A204.1 (cell line): ENCODE measurements at regions not wholly inside any gene's neighbourhood (a gene's known extent, or its start where the extent isn't known, plus 50 kb on each side); places are given as distances from the start of the nearest gene placed in this dataset.

Experiments
- FAIRE-seq: peaks from 2 replicates; lab custom pipeline; 2012; peaks lifted over from hg19 to GRCh38; lab: Jason Lieb, UNC

GRCh38 chr20:24376311-24377099, 92.9 kb upstream of the SYNDIG1 start:
- no peak for FAIRE-seq

GRCh38 chr20:24373372-24373771, 96.1 kb upstream of the SYNDIG1 start:
- no peak for FAIRE-seq

GRCh38 chr20:24370911-24371695, 98.3 kb upstream of the SYNDIG1 start:
- FAIRE-seq, result no peak

GRCh38 chr20:24370249-24370648, 99.2 kb upstream of the SYNDIG1 start:
- no peak for FAIRE-seq

GRCh38 chr20:24368253-24368652, 101.2 kb upstream of the SYNDIG1 start:
- no peak for FAIRE-seq

- FAIRE-seq, result no peak
Measured at GRCh38 chr20:24366336-24367004, 103.0 kb upstream of the SYNDIG1 start.

GRCh38 chr20:24365670-24366069, 103.8 kb upstream of the SYNDIG1 start:
- no peak for FAIRE-seq

- FAIRE-seq, result no peak
Measured at GRCh38 chr20:24364482-24364881, 104.9 kb upstream of the SYNDIG1 start.

GRCh38 chr20:24363031-24363430, 106.4 kb upstream of the SYNDIG1 start:
- no peak for FAIRE-seq

- no peak for FAIRE-seq
Measured at GRCh38 chr20:24362080-24362479, 107.3 kb upstream of the SYNDIG1 start.

- no peak for FAIRE-seq
Measured at GRCh38 chr20:24361541-24361940, 107.9 kb upstream of the SYNDIG1 start.

GRCh38 chr20:24360531-24360930, 108.9 kb upstream of the SYNDIG1 start:
- FAIRE-seq, result no peak

- FAIRE-seq, result no peak
Measured at GRCh38 chr20:24359321-24360027, 110.0 kb upstream of the SYNDIG1 start.

GRCh38 chr20:24357931-24358330, 111.5 kb upstream of the SYNDIG1 start:
- FAIRE-seq, result no peak

- FAIRE-seq, result no peak
Measured at GRCh38 chr20:24357177-24357576, 112.3 kb upstream of the SYNDIG1 start.

- FAIRE-seq, result no peak
Measured at GRCh38 chr20:24353135-24353690, 116.2 kb upstream of the SYNDIG1 start.

- no peak for FAIRE-seq
Measured at GRCh38 chr20:24350923-24351368, 118.5 kb upstream of the SYNDIG1 start.

- no peak for FAIRE-seq
Measured at GRCh38 chr20:24341781-24342180, 127.6 kb upstream of the SYNDIG1 start.

- no peak for FAIRE-seq
Measured at GRCh38 chr20:24340933-24341332, 128.5 kb upstream of the SYNDIG1 start.

- FAIRE-seq, result no peak
Measured at GRCh38 chr20:24339210-24339641, 130.2 kb upstream of the SYNDIG1 start.

- FAIRE-seq, result no peak
Measured at GRCh38 chr20:24337551-24337950, 131.9 kb upstream of the SYNDIG1 start.

- FAIRE-seq, result no peak
Measured at GRCh38 chr20:24337069-24337468, 132.4 kb upstream of the SYNDIG1 start.
